ENCODE measurements at regions not wholly inside any gene's neighbourhood (a gene's known extent, or its start where the extent isn't known, plus 50 kb on each side); places are given as distances from the start of the nearest gene placed in this dataset.

DNA sequence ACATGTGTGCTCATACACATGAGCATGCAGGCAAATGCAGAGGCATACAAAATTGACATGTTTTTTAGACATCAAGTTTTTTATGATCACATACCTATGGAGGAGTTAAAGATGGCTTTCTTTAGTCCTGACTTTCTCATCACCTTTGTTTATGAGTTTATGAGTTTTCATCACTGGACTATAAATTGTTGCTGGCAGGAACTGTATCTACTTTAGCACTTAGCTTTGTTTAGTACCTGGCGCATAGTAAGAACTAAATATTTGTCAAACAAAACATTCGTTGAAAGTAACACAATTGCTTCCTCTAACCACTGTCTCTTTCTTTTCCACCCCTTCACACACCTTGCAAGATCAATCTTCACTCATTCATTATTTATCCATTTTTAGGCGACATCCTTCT, 182.6 kb downstream of the SUCNR1 start:
- DNase-seq, result no peak

DNA sequence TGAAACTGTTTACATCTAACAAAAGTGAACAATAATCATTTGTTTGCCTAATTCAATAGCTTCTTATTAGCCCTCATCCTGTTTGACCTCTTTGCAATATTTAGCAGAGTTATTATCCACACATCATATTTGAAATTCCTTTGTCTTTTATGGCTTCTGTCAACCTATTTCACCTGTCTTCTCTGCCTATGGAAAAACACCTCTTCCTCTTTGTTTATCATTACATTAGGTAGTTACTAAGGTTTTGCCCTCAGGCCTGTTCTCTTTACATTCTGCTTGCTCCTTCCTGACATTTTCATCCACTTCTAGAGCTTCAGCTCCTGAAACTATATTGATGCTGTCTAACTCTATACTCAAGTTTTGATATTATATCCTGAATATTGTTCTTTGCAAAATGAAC, 183.0 kb downstream of the SUCNR1 start:
- peak; percentile 12 to 37 for DNase-seq

DNA sequence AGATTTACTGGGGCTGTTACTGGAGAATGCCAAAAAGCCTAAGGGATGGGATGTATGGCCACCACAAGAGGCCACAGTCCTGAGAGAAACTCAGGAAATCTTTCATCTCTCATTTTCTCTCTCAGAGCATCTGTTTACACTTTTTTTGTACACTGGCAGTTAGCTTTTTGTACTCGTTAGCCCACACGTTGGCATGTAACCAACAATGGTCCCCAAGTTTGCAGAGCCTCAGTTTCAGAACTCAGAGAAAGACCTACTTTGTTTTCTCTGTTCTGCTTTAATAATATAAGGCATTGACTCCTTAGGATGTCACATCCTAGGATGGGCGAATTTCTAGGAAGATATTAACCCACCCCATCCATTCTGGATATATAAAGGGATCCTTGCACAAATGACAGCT, 183.5 kb downstream of the SUCNR1 start:
- DNase-seq, result no peak

DNA sequence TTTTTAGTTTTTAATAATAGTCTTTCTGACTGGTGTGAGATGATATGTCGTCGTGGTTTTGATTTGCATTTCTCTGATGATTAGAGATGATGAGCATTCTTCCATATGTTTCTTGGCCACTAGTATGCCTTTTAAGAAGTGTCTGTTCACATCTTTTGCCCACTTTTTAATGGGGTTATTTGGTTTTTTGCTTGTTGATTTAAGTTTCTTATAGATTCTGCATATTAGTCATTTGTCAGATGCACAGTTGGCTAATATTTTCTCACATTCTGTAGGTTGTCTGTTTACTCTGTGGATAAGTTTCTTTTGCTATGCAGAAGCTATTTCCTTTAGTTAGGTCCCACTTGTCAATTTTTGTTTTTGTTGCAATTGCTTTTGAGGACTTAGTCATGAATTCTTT, 185.4 kb downstream of the SUCNR1 start:
- DNase-seq, result no peak

DNA sequence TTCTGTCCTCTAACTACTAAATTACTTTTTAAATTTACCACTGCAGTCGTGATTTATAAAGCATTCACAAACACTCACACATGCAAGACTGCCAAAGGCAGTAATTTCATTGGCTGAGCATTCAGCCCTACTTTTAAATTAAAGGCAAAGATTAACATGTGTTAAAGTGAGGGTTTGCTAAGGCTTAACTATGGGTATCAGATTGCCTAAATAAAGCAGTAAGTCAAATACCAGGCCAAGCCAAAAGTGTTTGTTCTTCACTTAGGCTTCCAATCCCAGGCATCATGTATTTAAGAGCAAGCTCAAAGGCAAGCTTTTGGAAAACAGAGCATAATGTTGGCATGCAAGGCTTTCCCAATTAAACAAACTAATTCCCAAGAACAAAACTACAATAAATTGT, 187.3 kb downstream of the SUCNR1 start:
- no peak for DNase-seq

- DNase-seq, result no peak
Measured at GRCh38 chr3:152061296-152061695, 187.9 kb downstream of the SUCNR1 start.

DNA sequence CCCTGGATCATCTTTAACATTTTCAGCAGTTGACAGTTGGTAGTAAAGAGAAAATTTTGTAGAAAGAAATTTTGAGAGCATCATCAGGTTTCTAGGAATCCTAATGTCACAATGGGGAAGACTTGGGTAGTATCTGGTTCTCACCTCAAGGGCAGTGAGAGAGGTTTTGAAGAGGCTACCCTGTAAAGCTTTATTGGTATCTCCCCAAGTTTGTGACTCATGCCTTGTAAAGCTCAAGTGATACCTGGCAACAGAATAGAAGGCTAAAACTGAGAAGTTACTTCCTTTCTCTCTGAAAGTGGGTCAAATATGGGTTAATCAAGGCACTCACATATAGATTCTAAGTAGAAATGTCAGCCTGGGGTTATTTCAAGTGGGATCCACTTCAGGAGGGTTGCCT, 196.4 kb downstream of the SUCNR1 start:
- DNase-seq, result no peak

GRCh38 chr3:152071315-152071714, 197.4 kb upstream of the MBNL1 start:
- DNase-seq, result no peak

DNA sequence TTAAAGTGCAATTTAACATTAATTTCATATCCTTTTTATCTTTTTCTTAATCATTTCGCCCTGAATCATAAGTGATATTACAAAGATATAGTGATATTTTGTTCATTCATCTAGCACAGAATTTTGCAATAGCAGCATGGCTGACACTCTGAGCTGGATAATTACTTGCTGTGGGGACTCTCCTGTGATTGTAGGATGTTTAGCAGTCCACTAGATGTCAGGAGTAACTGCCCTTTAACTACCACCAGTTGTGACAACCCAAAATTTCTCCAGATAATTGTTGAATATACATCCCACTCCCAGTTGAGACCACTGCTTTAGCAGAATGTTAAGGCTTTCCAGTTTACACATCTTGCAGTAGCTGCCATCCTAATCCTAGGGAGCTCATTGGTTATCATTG, 196.8 kb upstream of the MBNL1 start:
- DNase-seq, result no peak

GRCh38 chr3:152073267-152073666, 195.5 kb upstream of the MBNL1 start:
- DNase-seq, result no peak

- DNase-seq, result no peak
Measured at GRCh38 chr3:152076148-152076547, 192.6 kb upstream of the MBNL1 start.

DNA sequence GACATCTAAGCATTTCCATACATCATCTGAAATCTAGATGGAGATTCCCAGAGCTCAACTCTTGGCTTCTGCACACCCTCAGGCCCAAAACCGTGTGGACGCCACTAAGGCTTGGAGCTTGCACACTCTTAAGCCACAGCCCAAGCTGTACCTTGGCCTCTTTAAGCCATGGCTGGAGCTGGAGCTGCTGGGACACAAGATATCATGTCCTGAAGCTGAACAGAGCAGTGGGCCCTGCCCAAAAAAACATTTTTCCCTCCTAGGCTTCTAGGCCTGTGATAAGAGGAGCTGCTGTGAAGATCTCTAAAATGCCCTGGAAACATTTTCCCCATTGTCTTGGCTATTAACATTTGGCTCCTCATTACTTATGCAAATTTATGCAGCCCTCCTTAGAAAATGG, 188.7 kb upstream of the MBNL1 start:
- no peak for DNase-seq

- no peak for DNase-seq
Measured at GRCh38 chr3:152083135-152083534, 185.6 kb upstream of the MBNL1 start.

DNA sequence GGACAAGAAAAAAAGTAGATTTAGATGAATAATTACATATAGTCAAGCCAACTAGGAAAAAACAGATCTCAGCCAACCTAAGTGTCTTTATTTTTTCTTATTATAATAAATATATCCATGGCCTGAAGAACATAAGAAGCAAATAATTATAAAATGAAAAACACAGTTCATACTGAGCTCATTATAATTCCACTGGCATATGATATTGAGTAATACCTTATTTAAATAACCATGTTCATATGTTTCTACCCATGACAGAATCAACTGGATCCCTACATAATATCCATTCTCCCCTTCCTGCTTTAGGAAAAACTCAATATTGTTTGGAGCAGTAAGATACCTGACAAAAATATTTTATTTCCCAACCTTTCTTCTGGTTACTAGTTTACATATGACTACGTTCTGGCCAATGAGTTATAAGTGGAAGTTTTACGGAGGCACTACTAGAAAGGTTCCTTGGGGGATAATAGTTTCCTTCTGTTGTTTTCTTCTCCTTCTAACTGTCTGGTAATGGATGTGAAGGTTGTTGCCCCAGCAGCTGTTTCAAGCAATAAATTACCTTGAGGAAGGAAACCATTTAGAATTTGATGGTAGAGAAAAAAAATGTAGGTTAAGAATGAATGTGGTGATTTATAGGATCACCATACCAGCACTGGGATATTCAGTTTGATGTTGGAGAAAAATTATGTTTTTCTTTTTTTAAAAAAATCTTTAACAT, 184.1 kb upstream of the MBNL1 start:
- no peak for DNase-seq

DNA sequence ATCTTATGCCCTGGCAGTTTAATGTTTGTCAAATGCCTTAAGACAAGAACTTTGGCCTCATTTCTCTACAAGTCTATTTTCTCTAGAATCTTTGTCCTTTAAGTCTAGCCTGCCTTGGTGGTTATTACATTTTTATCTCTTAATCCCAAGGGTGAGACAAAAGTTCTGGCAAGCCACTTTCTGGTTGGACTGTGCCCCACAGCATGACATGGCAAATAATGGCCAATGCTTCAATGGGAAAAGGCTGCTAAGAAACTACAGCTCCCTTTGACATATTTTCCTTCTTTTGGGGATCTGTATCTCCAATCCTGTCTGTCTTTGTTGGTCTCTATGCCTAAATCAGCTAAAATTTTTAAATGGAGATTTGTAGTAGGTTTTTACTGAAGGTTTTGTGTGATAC, 181.6 kb upstream of the MBNL1 start:
- DNase-seq, result no peak

DNA sequence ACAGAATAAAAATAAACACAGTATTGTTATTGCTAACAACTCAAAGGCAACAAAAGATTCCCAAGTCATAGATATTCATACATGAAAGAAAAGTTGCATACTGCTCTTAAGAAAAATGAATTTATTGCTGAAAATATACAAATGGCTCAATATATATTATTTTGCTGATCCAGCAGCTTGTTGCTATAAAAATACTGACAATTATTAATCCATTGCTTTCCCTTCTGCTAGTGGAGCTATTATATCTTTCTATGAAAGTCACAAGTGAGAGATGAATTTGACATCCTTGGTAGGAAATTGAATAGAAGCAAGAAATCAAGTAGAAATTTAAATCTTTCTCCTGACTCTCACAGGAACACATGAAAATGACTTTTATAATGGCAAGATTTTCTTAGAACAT, 179.2 kb upstream of the MBNL1 start:
- DNase-seq, result no peak

DNA sequence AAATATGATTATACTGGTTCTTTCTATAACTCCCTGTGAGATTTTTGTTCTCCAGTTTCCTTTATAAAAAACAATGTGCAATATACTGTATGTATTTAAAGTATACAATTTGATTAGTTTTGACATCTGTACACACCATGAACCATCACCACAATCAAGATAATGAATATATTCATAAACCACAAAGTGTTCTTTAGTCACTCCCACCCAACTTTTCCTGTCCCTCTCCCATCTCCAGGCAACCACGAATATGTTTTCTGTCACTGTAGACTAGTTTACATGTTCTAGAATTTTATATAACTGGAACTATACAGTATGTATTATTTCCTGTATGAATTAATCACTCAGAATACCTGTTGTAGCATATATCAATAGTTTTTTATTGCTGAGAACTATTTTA, 177.0 kb upstream of the MBNL1 start:
- no peak for DNase-seq

DNA sequence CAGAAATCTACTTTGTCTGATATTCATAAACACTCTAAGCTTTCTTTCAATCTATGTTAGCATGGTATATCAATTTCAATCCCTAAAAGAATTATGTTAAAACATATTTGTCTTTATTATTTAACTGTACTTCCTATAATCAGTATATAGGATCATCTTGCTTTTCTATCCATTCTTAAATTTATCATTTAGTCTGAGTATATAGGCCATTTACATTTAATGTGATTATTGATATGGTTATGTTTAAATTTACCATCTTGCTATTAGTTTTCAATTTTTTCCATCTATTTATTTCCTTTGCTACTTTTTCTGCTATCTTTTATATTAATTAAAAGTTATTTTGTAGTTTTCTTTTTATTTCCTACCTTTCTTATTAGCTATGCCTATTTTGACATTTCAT, 174.8 kb upstream of the MBNL1 start:
- DNase-seq, result no peak

- DNase-seq, result no peak
Measured at GRCh38 chr3:152094406-152094805, 174.3 kb upstream of the MBNL1 start.

DNA sequence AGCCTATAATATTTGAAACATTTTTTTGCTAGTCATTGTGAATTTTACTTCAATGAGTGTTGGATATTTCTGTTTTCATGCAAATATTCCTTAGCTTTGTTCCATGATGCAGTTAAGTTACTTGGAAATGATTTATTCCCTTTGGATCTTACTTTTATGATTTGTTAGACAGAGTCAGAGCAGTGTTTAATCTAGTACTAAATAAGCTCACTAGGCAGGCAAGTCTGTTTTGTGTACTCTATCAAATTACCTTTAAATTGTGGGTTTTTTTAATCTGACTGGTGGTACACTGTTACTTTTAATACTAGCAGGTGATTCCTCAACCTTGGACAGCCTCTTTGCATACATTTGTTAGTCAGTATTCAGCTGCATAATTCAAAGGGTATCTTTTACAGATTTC, 173.3 kb upstream of the MBNL1 start:
- DNase-seq, result no peak

DNA sequence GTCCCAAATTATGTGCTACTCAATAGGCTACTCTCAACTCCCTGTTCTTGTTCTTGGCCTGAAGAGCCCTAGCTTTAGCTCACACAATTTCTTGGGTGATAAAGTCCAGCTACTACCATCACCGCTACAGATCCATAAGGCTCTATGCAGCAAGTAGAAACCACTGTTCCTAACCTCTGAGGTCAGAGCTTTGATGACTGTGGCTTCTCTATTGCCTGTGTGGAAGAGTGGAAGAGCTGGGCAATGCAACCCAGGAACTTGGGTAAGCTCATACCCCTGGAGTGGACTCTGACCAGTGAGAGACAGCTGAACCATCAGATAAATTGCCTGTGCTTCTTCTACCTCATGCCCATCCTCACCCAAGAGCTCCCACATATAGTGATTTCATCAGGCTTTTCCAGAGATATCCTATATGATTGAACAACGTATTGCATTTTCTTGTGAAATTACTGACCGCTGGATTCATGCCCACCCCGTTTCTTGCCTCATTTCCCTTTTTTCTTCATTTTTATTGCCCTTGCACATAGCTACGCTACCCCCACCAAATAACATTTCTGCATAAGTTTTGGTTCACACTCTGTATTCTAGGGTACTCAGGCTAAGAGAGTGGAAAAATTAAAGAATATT, 172.3 kb upstream of the MBNL1 start:
- no peak for DNase-seq

DNA sequence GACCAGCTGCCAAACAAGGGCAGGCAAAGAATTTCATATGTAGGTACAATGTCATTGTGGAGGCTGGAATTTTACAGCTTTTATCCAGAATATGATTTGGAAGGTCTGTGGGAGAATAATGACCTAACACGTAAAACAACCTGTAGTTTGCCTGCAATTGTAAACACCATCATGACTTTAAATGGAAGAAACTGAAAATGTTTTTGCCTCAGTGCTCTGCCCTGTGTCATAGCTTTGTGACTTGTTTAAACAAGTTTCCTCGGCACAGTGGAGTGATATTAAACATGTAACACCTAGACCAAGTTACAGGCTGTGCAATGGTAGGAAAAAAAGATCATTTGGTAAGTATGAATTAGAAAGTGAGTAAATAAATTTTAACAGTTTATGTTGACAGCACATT, 171.6 kb upstream of the MBNL1 start:
- no peak for DNase-seq

GRCh38 chr3:152097770-152098169, 171.0 kb upstream of the MBNL1 start:
- DNase-seq, result no peak

GRCh38 chr3:152100491-152101132, 168.1 kb upstream of the MBNL1 start:
- DNase-seq, result no peak

DNA sequence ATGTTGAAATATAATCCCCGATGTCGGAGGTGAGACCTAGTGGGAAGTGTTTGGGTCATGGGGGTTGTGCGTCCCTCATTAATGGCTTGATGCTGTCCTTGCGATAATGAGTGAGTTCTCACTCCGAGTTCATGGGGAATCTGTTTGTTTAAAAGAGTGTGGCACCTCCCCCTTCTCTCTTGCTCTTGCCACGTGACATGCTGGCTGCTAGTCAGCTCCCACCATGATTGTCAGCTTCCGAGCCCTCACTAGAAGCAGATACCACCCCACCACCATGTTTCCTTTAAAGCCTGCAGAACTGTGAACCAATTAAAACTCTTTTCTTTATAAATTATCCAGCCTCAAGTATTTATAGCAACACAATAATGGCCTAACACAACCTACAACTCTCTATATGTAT, 166.3 kb upstream of the MBNL1 start:
- no peak for DNase-seq
